ENCODE measurements at regions not wholly inside any gene's neighbourhood (a gene's known extent, or its start where the extent isn't known, plus 50 kb on each side); places are given as distances from the start of the nearest gene placed in this dataset.

DNA sequence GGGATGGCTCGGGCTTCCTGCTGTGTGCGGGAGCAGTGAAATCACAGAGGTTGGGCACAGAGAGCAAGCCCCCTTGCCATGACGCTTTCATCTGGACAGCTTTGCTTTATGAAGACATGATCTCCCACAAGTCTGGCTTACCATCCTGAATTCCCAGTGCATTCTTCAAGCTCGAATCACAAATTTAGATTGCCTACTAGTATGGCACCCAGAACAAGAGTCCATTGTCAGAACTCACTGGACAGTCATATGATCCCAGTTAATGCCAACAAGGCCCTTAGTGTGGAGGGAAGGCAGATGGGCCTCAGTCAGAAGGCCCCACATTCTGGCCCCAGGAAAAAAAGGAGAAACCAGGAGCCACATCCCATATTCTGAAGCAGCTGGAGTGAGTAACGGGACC is 147.3 kb upstream of the FOXQ1 start:
- Histone ChIP-seq H3K9me3 (no peaks in the 10 kb centered on the region), H4K20me1 (ENCODE audit: insufficient read depth) (no peaks in the 10 kb centered on the region), H3K4me1 (ENCODE audit: control insufficient read depth in 1 of 2, insufficient read depth in 2 of 2, low read depth in 1 of 2, low read length in 1 of 2) (no peaks in the 10 kb centered on the region), H2AFZ (ENCODE audit: low read depth) (no peak overlapping the region), H3K27me3 (ENCODE audit: insufficient read depth) (peaks cover 23% of the 10 kb centered on the region; the same call in 1 of the 2 replicates), H3K4me3 (ENCODE audit: low read depth in 2 of 2, low read length in 1 of 2) (no peak overlapping the region), H3F3A (replicated peaks; ENCODE audit: insufficient read depth) (no peaks in the 10 kb centered on the region), H3K9me2 (no peaks in the 10 kb centered on the region), H3K27ac (ENCODE audit: low read depth in 2 of 2, low read length in 1 of 2) (no peak overlapping the region), H3K79me2 (ENCODE audit: insufficient read depth) (no peaks in the 10 kb centered on the region), H3K9ac (no peak overlapping the region), H3K4me2 (no peak overlapping the region), H3K36me3 (replicated peaks in 1 of 2; ENCODE audit: control insufficient read depth in 1 of 2, insufficient read depth in 2 of 2, low read length in 1 of 2) (no peaks in the 10 kb centered on the region)
- 11% methylated on average over 3 of the region's 5 CpGs for WGBS (ENCODE audit: low lambda C conversion rate)
- ChIA-PET CTCF (no interaction called here), POLR2A (no interaction called here)
- TF ChIP-seq TCF12 (IDR thresholded peaks at IDR 0.05) (no peak), GABPA (IDR thresholded peaks at IDR 0.05; ENCODE audit: low read depth) (no peak), FOXJ3 (CRISPR knock-in tag; IDR thresholded peaks at IDR 0.05) (no peak), YY1 (IDR thresholded peaks at IDR 0.05; ENCODE audit: low read depth) (no peak), PBX3 (IDR thresholded peaks at IDR 0.05) (no peak), FOSL2 (IDR thresholded peaks at IDR 0.05; ENCODE audit: borderline replicate concordance, low read depth) (no peak), REST (IDR thresholded peaks at IDR 0.05; ENCODE audit: low read depth, low read length) (no peak), IRF3 (IDR thresholded peaks at IDR 0.05; ENCODE audit: low read depth, low read length) (no peak)
- no peak for DNase-seq

- no peak for TF ChIP-seq FOSL2 (IDR thresholded peaks at IDR 0.05; ENCODE audit: borderline replicate concordance, low read depth)
- no peak for TF ChIP-seq RAD21 (IDR thresholded peaks at IDR 0.05; ENCODE audit: low read length)
- no peak for TF ChIP-seq YY1 (IDR thresholded peaks at IDR 0.05; ENCODE audit: low read depth)
- CTCF ChIA-PET: no interaction called here
- no peaks in the 10 kb centered on the region for H3F3A ChIP-seq (replicated peaks; ENCODE audit: insufficient read depth)
- no peak overlapping the region for H3K4me3 ChIP-seq (ENCODE audit: low read depth in 2 of 2, low read length in 1 of 2)
- H3K27me3 ChIP-seq (ENCODE audit: insufficient read depth): peaks cover 17% of the 10 kb centered on the region; the same call in 1 of the 2 replicates
- no peaks in the 10 kb centered on the region for H4K20me1 ChIP-seq (ENCODE audit: insufficient read depth)
- no peak for DNase-seq
- H3K9me2 ChIP-seq: no peaks in the 10 kb centered on the region
- H3K27ac ChIP-seq (ENCODE audit: low read depth in 2 of 2, low read length in 1 of 2): no peak overlapping the region
- no peak overlapping the region for H3K4me2 ChIP-seq
- H3K9ac ChIP-seq: no peak overlapping the region
- H3K79me2 ChIP-seq (ENCODE audit: insufficient read depth): no peaks in the 10 kb centered on the region
- H3K9me3 ChIP-seq: no peaks in the 10 kb centered on the region
- H3K4me1 ChIP-seq (ENCODE audit: control insufficient read depth in 1 of 2, insufficient read depth in 2 of 2, low read depth in 1 of 2, low read length in 1 of 2): no peaks in the 10 kb centered on the region
- H2AFZ ChIP-seq (ENCODE audit: low read depth): no peak overlapping the region
- POLR2A ChIA-PET: no interaction called here
- no peaks in the 10 kb centered on the region for H3K36me3 ChIP-seq (replicated peaks in 1 of 2; ENCODE audit: control insufficient read depth in 1 of 2, insufficient read depth in 2 of 2, low read length in 1 of 2)
- WGBS (ENCODE audit: low lambda C conversion rate): 12% methylated on average over 5 of the region's 5 CpGs
These were observed 148.4 kb upstream of the FOXQ1 start for GRCh38 chr6:1163501-1163900.

Data from SK-N-SH (cell line).